ENCODE measurements at regions not wholly inside any gene's neighbourhood (a gene's known extent, or its start where the extent isn't known, plus 50 kb on each side); places are given as distances from the start of the nearest gene placed in this dataset.

- DNase-seq (ENCODE audit: low read depth, low spot score) (peak; percentile 9), FAIRE-seq (no peak)
- no peaks in the 10 kb centered on the region for H3K9me1 ChIP-seq (ENCODE audit: control insufficient read depth, extremely low read depth, insufficient read depth, low read length)
- H2AFZ ChIP-seq (ENCODE audit: control insufficient read depth, low read length) = no peak overlapping the region
- no peaks in the 10 kb centered on the region for H3K79me2 ChIP-seq (ENCODE audit: control insufficient read depth, insufficient read depth, low read length)
- H4K20me1 ChIP-seq (ENCODE audit: control insufficient read depth, extremely low read depth, insufficient read depth, low read length) = no peaks in the 10 kb centered on the region
- no peak for TF ChIP-seq CTCF (optimal IDR thresholded peaks at IDR 0.05 in 1 of 3, IDR thresholded peaks at IDR 0.05 in 1 of 3, conservative IDR thresholded peaks at IDR 0.05 in 1 of 3; ENCODE audit: extremely low read depth in 1 of 3, insufficient read depth in 2 of 3, low read length in 3 of 3)
- H3K9me3 ChIP-seq (ENCODE audit: control insufficient read depth, low read depth, low read length) = no peaks in the 10 kb centered on the region
- peak overlapping the region; percentile 25 for H3K4me2 ChIP-seq (ENCODE audit: control insufficient read depth, extremely low read depth, insufficient read depth, low read depth, low read length)
- peaks cover 7% of the 10 kb centered on the region for H3K4me1 ChIP-seq (ENCODE audit: control insufficient read depth, extremely low read depth, insufficient read depth, low read length)
- dilution Hi-C loops (cut with MboI; ENCODE audit: extremely low pct_ligation_motif_present, low sequenced_read_pairs) = no loop called here
- no peak overlapping the region for H3K27ac ChIP-seq (ENCODE audit: control insufficient read depth, insufficient read depth, low read length)
- H3K36me3 ChIP-seq (ENCODE audit: control insufficient read depth in 2 of 2, extremely low read depth in 1 of 2, insufficient read depth in 2 of 2, low read length in 2 of 2) = no peaks in the 10 kb centered on the region
- no peak overlapping the region for H3K4me3 ChIP-seq (ENCODE audit: control insufficient read depth in 2 of 3, extremely low read depth in 1 of 3, insufficient read depth in 2 of 3, low read depth in 1 of 3, low read length in 3 of 3)
- H3K27me3 ChIP-seq (ENCODE audit: control insufficient read depth, extremely low read depth, insufficient read depth, low read length) = no peaks in the 10 kb centered on the region
- no peak overlapping the region for H3K9ac ChIP-seq (ENCODE audit: control insufficient read depth, extremely low read depth, insufficient read depth, low read length)
Measured at GRCh38 chr6:45830441-45831139, 185.1 kb downstream of the CLIC5 start.

GRCh38 chr6:45829873-45830272 lies 185.8 kb downstream of the CLIC5 start:
- dilution Hi-C loops (cut with MboI; ENCODE audit: extremely low pct_ligation_motif_present, low sequenced_read_pairs) = no loop called here
- no peak for DNase-seq (ENCODE audit: low read depth, low spot score)
- Histone ChIP-seq H3K79me2 (ENCODE audit: control insufficient read depth, insufficient read depth, low read length) (no peaks in the 10 kb centered on the region), H3K27ac (ENCODE audit: control insufficient read depth, insufficient read depth, low read length) (no peak overlapping the region), H3K4me3 (ENCODE audit: control insufficient read depth in 2 of 3, extremely low read depth in 1 of 3, insufficient read depth in 2 of 3, low read depth in 1 of 3, low read length in 3 of 3) (no peak overlapping the region), H4K20me1 (ENCODE audit: control insufficient read depth, extremely low read depth, insufficient read depth, low read length) (no peaks in the 10 kb centered on the region), H2AFZ (ENCODE audit: control insufficient read depth, low read length) (no peak overlapping the region), H3K36me3 (ENCODE audit: control insufficient read depth in 2 of 2, extremely low read depth in 1 of 2, insufficient read depth in 2 of 2, low read length in 2 of 2) (no peaks in the 10 kb centered on the region), H3K4me2 (ENCODE audit: control insufficient read depth, extremely low read depth, insufficient read depth, low read depth, low read length) (no peak overlapping the region), H3K4me1 (ENCODE audit: control insufficient read depth, extremely low read depth, insufficient read depth, low read length) (peaks cover 4% of the 10 kb centered on the region), H3K9ac (ENCODE audit: control insufficient read depth, extremely low read depth, insufficient read depth, low read length) (no peak overlapping the region), H3K27me3 (ENCODE audit: control insufficient read depth, extremely low read depth, insufficient read depth, low read length) (no peaks in the 10 kb centered on the region), H3K9me3 (ENCODE audit: control insufficient read depth, low read depth, low read length) (no peaks in the 10 kb centered on the region), H3K9me1 (ENCODE audit: control insufficient read depth, extremely low read depth, insufficient read depth, low read length) (no peaks in the 10 kb centered on the region)
- FAIRE-seq = no peak
- TF ChIP-seq EZH2 (IDR thresholded peaks at IDR 0.05; ENCODE audit: low read length) (no peak), CTCF (optimal IDR thresholded peaks at IDR 0.05 in 1 of 3, IDR thresholded peaks at IDR 0.05 in 1 of 3, conservative IDR thresholded peaks at IDR 0.05 in 1 of 3; ENCODE audit: extremely low read depth in 1 of 3, insufficient read depth in 2 of 3, low read length in 3 of 3) (no peak)
